ENCODE measurements at regions not wholly inside any gene's neighbourhood (a gene's known extent, or its start where the extent isn't known, plus 50 kb on each side); places are given as distances from the start of the nearest gene placed in this dataset.
"Not testable (repeated sequence)": the region's sequence is repeated elsewhere in the genome, so short reads cannot be mapped to it uniquely, and the experiment has no call there.

- CTCF ChIA-PET, POLR2A ChIA-PET: not testable (repeated sequence)
Measured at GRCh38 chr3:75311306-75311705, 352.8 kb upstream of the FRG2C start.

- POLR2A ChIA-PET: not testable (repeated sequence)
Measured at GRCh38 chr3:75312469-75312868, 351.7 kb upstream of the FRG2C start.

GRCh38 chr3:75319776-75320175 is 344.4 kb upstream of the FRG2C start:
- CTCF ChIA-PET, POLR2A ChIA-PET: not testable (repeated sequence)

More at GRCh38 chr3:75312469-75312868, 351.7 kb upstream of the FRG2C start:
- CTCF ChIA-PET: not testable (repeated sequence)

- POLR2A ChIA-PET: no interaction called here
- CTCF ChIA-PET: no interaction called here
Measured at GRCh38 chr3:75320369-75320768, 343.8 kb upstream of the FRG2C start.

- CTCF ChIA-PET: no interaction called here
- POLR2A ChIA-PET: no interaction called here
Measured at GRCh38 chr3:75321060-75321459, 343.1 kb upstream of the FRG2C start.

- CTCF ChIA-PET, POLR2A ChIA-PET: not testable (repeated sequence)
Measured at GRCh38 chr3:75323936-75324335, 340.2 kb upstream of the FRG2C start.

GRCh38 chr3:75325716-75326115 is 338.4 kb upstream of the FRG2C start:
- ChIA-PET POLR2A (no interaction called here), CTCF (no interaction called here)

- ChIA-PET POLR2A (no interaction called here), CTCF (no interaction called here)
Measured at GRCh38 chr3:75327453-75327852, 336.7 kb upstream of the FRG2C start.

- ChIA-PET CTCF (no interaction called here), POLR2A (no interaction called here)
Measured at GRCh38 chr3:75329476-75330097, 334.5 kb upstream of the FRG2C start.

GRCh38 chr3:75330446-75330845 is 333.7 kb upstream of the FRG2C start:
- CTCF ChIA-PET, POLR2A ChIA-PET: not testable (repeated sequence)

GRCh38 chr3:75332090-75332489 is 332.0 kb upstream of the FRG2C start:
- CTCF ChIA-PET, POLR2A ChIA-PET: not testable (repeated sequence)

- POLR2A ChIA-PET: no interaction called here
- CTCF ChIA-PET: no interaction called here
Measured at GRCh38 chr3:75332794-75333193, 331.3 kb upstream of the FRG2C start.

GRCh38 chr3:75334299-75334698 is 329.8 kb upstream of the FRG2C start:
- ChIA-PET CTCF (no interaction called here), POLR2A (no interaction called here)

GRCh38 chr3:75337226-75337900 is 326.8 kb upstream of the FRG2C start:
- ChIA-PET POLR2A (no interaction called here), CTCF (no interaction called here)

GRCh38 chr3:75338342-75338741 is 325.8 kb upstream of the FRG2C start:
- POLR2A ChIA-PET: no interaction called here
- CTCF ChIA-PET: no interaction called here

- CTCF ChIA-PET: no interaction called here
Measured at GRCh38 chr3:75341324-75342067, 322.6 kb upstream of the FRG2C start.

GRCh38 chr3:75342425-75342824 is 321.7 kb upstream of the FRG2C start:
- ChIA-PET CTCF (no interaction called here), POLR2A (no interaction called here)

More at GRCh38 chr3:75341324-75342067, 322.6 kb upstream of the FRG2C start:
- POLR2A ChIA-PET: no interaction called here

- CTCF ChIA-PET, POLR2A ChIA-PET: not testable (repeated sequence)
Measured at GRCh38 chr3:75350536-75350935, 313.6 kb upstream of the FRG2C start.

- CTCF ChIA-PET: interaction anchor here (0.6 to 1.2 kb wide), 2 partner anchors 13 to 104 kb away, joined by 3 to 4 read pairs; no protein-coding TSS in a partner anchor
- POLR2A ChIA-PET: not testable (repeated sequence)
Measured at GRCh38 chr3:75362086-75362784, 301.9 kb upstream of the FRG2C start.

GRCh38 chr3:75372964-75373363 is 291.2 kb upstream of the FRG2C start:
- CTCF ChIA-PET, POLR2A ChIA-PET: not testable (repeated sequence)

GRCh38 chr3:75379840-75380239 is 284.3 kb upstream of the FRG2C start:
- POLR2A ChIA-PET: not testable (repeated sequence)

More at GRCh38 chr3:75379840-75380239, 284.3 kb upstream of the FRG2C start:
- CTCF ChIA-PET: not testable (repeated sequence)

Measured in activated CD8-positive, alpha-beta memory T cell treated with anti-CD3 and anti-CD28 coated beads for 36 hours (primary cell).